ENCODE measurements at regions not wholly inside any gene's neighbourhood (a gene's known extent, or its start where the extent isn't known, plus 50 kb on each side); places are given as distances from the start of the nearest gene placed in this dataset.

DNA sequence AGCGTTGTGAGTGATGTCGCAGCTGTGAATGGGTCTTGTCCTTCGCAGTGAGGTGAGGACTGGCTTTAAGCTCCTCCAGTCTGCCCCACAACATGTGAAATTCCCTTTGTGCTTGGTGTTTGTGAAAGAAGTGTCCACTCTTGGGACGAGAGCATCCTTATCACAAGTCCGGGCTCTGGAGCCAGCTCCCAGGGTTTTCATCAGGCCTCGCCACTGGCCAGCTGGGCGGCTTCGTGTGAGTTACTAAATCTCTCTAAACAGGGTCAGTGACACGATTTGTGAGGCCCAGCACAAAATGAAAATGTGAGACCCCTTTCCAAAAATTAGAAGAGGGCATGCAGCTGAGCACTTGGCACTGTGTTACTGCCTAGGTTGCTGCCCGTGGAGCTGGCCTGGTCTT is 115.9 kb downstream of the VAPA start:
- in situ Hi-C loops (cut with MboI; ENCODE audit: low pct_ligation_motif_present in 1 of 4, low pct_unique_long_range_greater_than_20kb in 1 of 4, low sequenced_read_pairs in 3 of 4) (no loop called here), intact Hi-C loops (cut with DNase I; ENCODE audit: low total_unique reads) (no loop called here)
- Histone ChIP-seq H3K36me3 (no peaks in the 10 kb centered on the region), H3K27ac (no peak overlapping the region), H3K4me3 (no peak overlapping the region), H3K9me3 (no peaks in the 10 kb centered on the region), H3K4me1 (peaks cover 0 to 8% (median 0%) of the 10 kb centered on the region in 4 donors), H3K27me3 (no peaks in the 10 kb centered on the region)
- no peak for DNase-seq
- no peak for TF ChIP-seq POLR2AphosphoS5 (IDR thresholded peaks at IDR 0.05)
- TF ChIP-seq, protein P1, sequence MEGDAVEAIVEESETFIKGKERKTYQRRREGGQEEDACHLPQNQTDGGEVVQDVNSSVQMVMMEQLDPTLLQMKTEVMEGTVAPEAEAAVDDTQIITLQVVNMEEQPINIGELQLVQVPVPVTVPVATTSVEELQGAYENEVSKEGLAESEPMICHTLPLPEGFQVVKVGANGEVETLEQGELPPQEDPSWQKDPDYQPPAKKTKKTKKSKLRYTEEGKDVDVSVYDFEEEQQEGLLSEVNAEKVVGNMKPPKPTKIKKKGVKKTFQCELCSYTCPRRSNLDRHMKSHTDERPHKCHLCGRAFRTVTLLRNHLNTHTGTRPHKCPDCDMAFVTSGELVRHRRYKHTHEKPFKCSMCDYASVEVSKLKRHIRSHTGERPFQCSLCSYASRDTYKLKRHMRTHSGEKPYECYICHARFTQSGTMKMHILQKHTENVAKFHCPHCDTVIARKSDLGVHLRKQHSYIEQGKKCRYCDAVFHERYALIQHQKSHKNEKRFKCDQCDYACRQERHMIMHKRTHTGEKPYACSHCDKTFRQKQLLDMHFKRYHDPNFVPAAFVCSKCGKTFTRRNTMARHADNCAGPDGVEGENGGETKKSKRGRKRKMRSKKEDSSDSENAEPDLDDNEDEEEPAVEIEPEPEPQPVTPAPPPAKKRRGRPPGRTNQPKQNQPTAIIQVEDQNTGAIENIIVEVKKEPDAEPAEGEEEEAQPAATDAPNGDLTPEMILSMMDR (IDR thresholded peaks at IDR 0.05): no peak
- WGBS, 2 donors (ENCODE audit: low coverage in 1 of 2): 67 to 90% methylated on average over 1 to 10 of the region's 10 CpGs

DNA sequence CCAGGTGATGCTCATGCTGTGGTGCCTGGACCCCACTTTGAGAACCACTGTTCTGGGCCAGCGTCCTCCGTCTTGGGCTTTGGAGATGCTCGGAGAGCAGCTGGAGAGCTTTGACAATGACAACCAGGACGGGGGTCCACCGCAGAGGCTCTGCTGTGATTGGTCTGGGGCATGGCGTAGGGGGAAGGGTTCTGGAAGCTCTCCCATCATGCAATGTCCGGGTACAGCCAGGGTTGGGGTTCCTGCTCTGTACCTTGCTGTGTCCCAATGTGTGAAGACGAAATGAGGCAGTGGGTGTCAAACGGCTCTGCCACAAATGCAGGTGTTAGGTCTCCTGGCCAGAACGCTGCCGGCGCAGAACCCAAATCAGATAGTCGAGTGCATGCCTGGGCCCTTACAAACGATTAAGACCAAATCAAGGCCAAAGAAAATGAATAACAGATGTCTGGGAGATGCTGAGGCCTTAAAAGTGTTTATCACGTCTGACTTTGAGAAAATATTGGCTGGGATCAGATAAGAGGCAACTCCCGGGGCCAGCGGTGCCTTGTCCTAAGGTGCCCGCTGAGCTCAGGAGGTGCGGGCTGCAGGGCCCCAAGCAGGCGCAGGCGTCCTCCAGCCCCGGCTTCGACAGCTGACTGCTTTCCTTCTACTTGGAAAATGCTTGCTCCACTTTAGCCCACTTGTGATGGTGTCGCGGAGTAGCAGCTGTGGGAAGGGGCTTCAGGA is 117.2 kb downstream of the VAPA start:
- TF ChIP-seq POLR2A (IDR thresholded peaks at IDR 0.05) (no peak), EP300 (IDR thresholded peaks at IDR 0.05; ENCODE audit: low read depth) (no peak), POLR2AphosphoS5 (IDR thresholded peaks at IDR 0.05) (no peak)
- TF ChIP-seq, protein P1 (IDR thresholded peaks at IDR 0.05): no peak
- H3K4me3 ChIP-seq: no peak overlapping the region
- 88 to 93% methylated on average over 2 to 25 of the region's 25 CpGs for WGBS, 2 donors (ENCODE audit: low coverage in 1 of 2)
- peaks cover 0 to 15% (median 0%) of the 10 kb centered on the region in 4 donors for H3K4me1 ChIP-seq
- no peak overlapping the region for H3K27ac ChIP-seq
- H3K9me3 ChIP-seq: no peaks in the 10 kb centered on the region
- in situ Hi-C loops (cut with MboI; ENCODE audit: low pct_ligation_motif_present in 1 of 4, low pct_unique_long_range_greater_than_20kb in 1 of 4, low sequenced_read_pairs in 3 of 4) (no loop called here), intact Hi-C loops (cut with DNase I; ENCODE audit: low total_unique reads) (no loop called here)
- DNase-seq: no peak
- H3K36me3 ChIP-seq: no peaks in the 10 kb centered on the region
- H3K27me3 ChIP-seq: no peaks in the 10 kb centered on the region

DNA sequence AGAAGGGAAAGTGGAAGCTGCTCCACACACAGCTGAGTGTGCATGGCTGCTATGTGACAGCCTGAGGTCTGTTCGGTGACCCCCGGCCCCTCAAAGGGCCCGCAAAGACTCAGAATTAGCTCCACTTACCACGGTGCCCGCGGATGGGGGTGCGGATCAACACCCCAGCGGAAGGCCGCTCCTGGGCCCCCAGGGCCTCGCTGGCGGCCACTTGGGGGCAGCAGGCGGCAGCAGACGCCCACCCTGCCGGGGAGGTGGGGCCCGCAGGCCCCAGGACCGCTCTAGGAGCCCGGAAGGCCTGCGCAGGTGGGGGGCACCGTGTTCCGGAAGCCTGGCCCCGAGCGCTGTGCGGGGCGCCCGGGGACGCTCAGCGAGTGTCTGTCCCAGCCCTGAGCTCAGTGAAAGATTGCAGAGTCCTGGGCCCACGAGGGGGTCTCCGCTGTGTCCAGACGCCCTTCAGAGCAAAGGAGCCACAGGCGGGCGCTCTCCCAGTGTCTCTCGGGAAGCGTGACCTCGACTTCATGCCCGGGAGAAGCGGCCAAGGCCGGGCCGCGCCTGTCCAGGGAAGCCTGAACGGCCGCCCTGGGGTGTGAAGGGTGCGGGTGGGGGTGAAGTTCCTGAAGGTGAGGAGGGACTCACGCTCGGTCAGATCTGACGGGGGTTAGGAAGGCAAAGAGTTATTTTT is 118.7 kb downstream of the VAPA start:
- intact Hi-C loops (cut with DNase I; ENCODE audit: low total_unique reads): no loop called here
- in situ Hi-C loops (cut with MboI; ENCODE audit: low pct_ligation_motif_present in 1 of 4, low pct_unique_long_range_greater_than_20kb in 1 of 4, low sequenced_read_pairs in 3 of 4): no loop called here

DNA sequence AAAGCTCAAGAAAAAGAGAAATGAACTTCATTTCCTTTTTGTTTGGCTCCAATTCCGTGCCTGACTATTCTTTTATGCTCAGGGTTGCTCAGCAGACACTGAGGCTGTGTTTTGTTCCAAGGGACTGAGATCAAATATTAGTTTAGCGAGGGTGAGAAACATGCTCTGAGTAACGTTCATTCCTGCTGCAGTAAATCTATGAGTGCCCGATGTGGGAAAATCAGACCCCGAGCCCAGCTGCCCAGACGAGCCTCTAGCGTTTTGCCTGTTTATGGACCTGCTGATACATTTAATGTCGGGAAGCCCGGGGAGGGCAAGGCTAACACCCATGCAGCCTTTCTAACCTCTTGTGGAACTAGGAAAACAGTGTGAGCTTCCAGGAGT is 119.2 kb downstream of the VAPA start:
- no peak for TF ChIP-seq POLR2AphosphoS5 (IDR thresholded peaks at IDR 0.05)
- TF ChIP-seq POLR2A (IDR thresholded peaks at IDR 0.05): no peak
- TF ChIP-seq, protein P1 (IDR thresholded peaks at IDR 0.05): no peak
- no peak for TF ChIP-seq EP300 (IDR thresholded peaks at IDR 0.05; ENCODE audit: low read depth)
- no peak for DNase-seq
- Histone ChIP-seq H3K4me3 (peak overlapping the region in 1 of 4 donors; percentile 31), H3K27ac (no peak overlapping the region), H3K27me3 (no peaks in the 10 kb centered on the region), H3K4me1 (peaks cover 0 to 19% (median 0%) of the 10 kb centered on the region in 4 donors), H3K9me3 (no peaks in the 10 kb centered on the region), H3K36me3 (no peaks in the 10 kb centered on the region)
- intact Hi-C loops (cut with DNase I; ENCODE audit: low total_unique reads): no loop called here
- in situ Hi-C loops (cut with MboI; ENCODE audit: low pct_ligation_motif_present in 1 of 4, low pct_unique_long_range_greater_than_20kb in 1 of 4, low sequenced_read_pairs in 3 of 4): no loop called here
- WGBS, 2 donors (ENCODE audit: low coverage in 1 of 2): 77% methylated on average over 9 of the region's 9 CpGs; no CpG with 5 or more reads in 1 of the 2 donors

More for the DNA sequence above, 118.7 kb downstream of the VAPA start:
- H3K4me3 ChIP-seq: peak overlapping the region in 1 of 4 donors; percentile 31
- no peak for DNase-seq
- H3K9me3 ChIP-seq: no peaks in the 10 kb centered on the region
- no peaks in the 10 kb centered on the region for H3K36me3 ChIP-seq
- WGBS, 2 donors (ENCODE audit: low coverage in 1 of 2): 54 to 74% methylated on average over 13 to 20 of the region's 46 CpGs
- H3K4me1 ChIP-seq: peaks cover 0 to 19% (median 0%) of the 10 kb centered on the region in 4 donors
- H3K27ac ChIP-seq: no peak overlapping the region
- TF ChIP-seq POLR2A (IDR thresholded peaks at IDR 0.05): no peak
- no peak for TF ChIP-seq EP300 (IDR thresholded peaks at IDR 0.05; ENCODE audit: low read depth)
- TF ChIP-seq, protein P1 (IDR thresholded peaks at IDR 0.05): no peak
- no peak for TF ChIP-seq POLR2AphosphoS5 (IDR thresholded peaks at IDR 0.05)
- no peaks in the 10 kb centered on the region for H3K27me3 ChIP-seq
